SK-N-SH (cell line): ENCODE measurements at regions not wholly inside any gene's neighbourhood (a gene's known extent, or its start where the extent isn't known, plus 50 kb on each side); places are given as distances from the start of the nearest gene placed in this dataset.

Experiments used
- CTCF ChIA-PET: fragments of 300-600, 350-600 bp; formaldehyde crosslinking; extraction: SDS; loops from one replicate; lab custom pipeline; 2021; lab: Yijun Ruan, JAX
- POLR2A ChIA-PET: fragments of 350-600 bp; sonication (Branson Sonifier 250); formaldehyde crosslinking; extraction: SDS; loops from one replicate; lab custom pipeline; 2020; ENCODE audit warnings: antibody characterized with exemption, inconsistent platforms; lab: Yijun Ruan, JAX
- DNase-seq: peaks from one replicate; pipeline ENCODE4 v3.0.0; 2012
- H2AFZ ChIP-seq: fragments of 200-600 bp; sonication (generic); 2 replicates; pipeline ENCODE4 v1.8.1; 2016; ENCODE audit warnings: antibody characterized with exemption, mild to moderate bottlenecking, low read depth
- H3F3A ChIP-seq: fragments of 200-600 bp; sonication (generic); replicated peaks from 2 replicates; pipeline ENCODE3; 2016; ENCODE audit warnings: antibody characterized with exemption, mild to moderate bottlenecking; ENCODE audit not compliant: insufficient read depth
- H3K27ac ChIP-seq, 2 experiments: fragments of 200-500 bp in 1 of 2; fragments of 200-600 bp in 1 of 2; sonication (Bioruptor generic) in 1 of 2; sonication (generic), shearing (Covaris generic) in 1 of 2; 2 replicates each; pipeline versions ENCODE4 v1.5.1 to v1.6.1; 2014 to 2016; ENCODE audit warnings: low read depth in 2 of 2, inconsistent platforms in 1 of 2, low read length in 1 of 2, mild to moderate bottlenecking in 1 of 2, mixed read lengths in 1 of 2
- H3K27me3 ChIP-seq: fragments of 200-600 bp; sonication (generic), shearing (Covaris generic); 2 replicates; pipeline ENCODE4 v1.6.1; 2016; ENCODE audit warnings: mixed run types; ENCODE audit not compliant: insufficient read depth
- H3K36me3 ChIP-seq, 2 experiments: fragments of 200-500 bp in 1 of 2; fragments of 200-600 bp in 1 of 2; sonication (Bioruptor generic) in 1 of 2; sonication (generic) in 1 of 2; replicated peaks in 1 of 2; 2 replicates each; pipeline versions ENCODE3 to v1.5.1; 2014 to 2016; ENCODE audit warnings: low read length in 1 of 2, mild to moderate bottlenecking in 1 of 2; ENCODE audit not compliant: insufficient read depth in 2 of 2, control insufficient read depth in 1 of 2
- H3K4me1 ChIP-seq, 2 experiments: fragments of 200-500 bp in 1 of 2; fragments of 200-600 bp in 1 of 2; sonication (Bioruptor generic) in 1 of 2; sonication (generic), shearing (Covaris generic) in 1 of 2; 2 replicates each; pipeline versions ENCODE4 v1.5.1 to v1.6.1; 2014 to 2016; ENCODE audit warnings: low read depth in 1 of 2, low read length in 1 of 2, mixed run types in 1 of 2; ENCODE audit not compliant: insufficient read depth in 2 of 2, control insufficient read depth in 1 of 2
- H3K4me2 ChIP-seq: fragments of 200-600 bp; sonication (generic), shearing (Covaris generic); 2 replicates; pipeline ENCODE4 v1.6.1; 2017; ENCODE audit warnings: mixed run types
- H3K4me3 ChIP-seq, 2 experiments: fragments of 200-500 bp in 1 of 2; fragments of 200-600 bp in 1 of 2; sonication (Bioruptor generic) in 1 of 2; sonication (generic), shearing (Covaris generic) in 1 of 2; 2 replicates each; pipeline versions ENCODE4 v1.5.1 to v1.8.1; 2014 to 2016; ENCODE audit warnings: low read depth in 2 of 2, inconsistent platforms in 1 of 2, low read length in 1 of 2, mild to moderate bottlenecking in 1 of 2, mixed read lengths in 1 of 2, moderate library complexity in 1 of 2
- H3K79me2 ChIP-seq: fragments of 200-600 bp; sonication (generic); 2 replicates; pipeline ENCODE4 v1.8.1; 2017; ENCODE audit warnings: mild to moderate bottlenecking; ENCODE audit not compliant: insufficient read depth
- H3K9ac ChIP-seq: fragments of 200-600 bp; sonication (generic); 2 replicates; pipeline ENCODE4 v1.6.1; 2017; ENCODE audit warnings: mixed run types
- H3K9me2 ChIP-seq: fragments of 200-600 bp; sonication (generic); 2 replicates; pipeline ENCODE4 v1.6.1; 2017; ENCODE audit warnings: mixed run types
- H3K9me3 ChIP-seq: fragments of 200-600 bp; sonication (generic); 2 replicates; pipeline ENCODE4 v1.6.1; 2017; ENCODE audit warnings: mixed run types, mild to moderate bottlenecking, moderate library complexity
- H4K20me1 ChIP-seq: fragments of 200-600 bp; sonication (generic); 2 replicates; pipeline ENCODE4 v1.6.1; 2017; ENCODE audit warnings: mild to moderate bottlenecking, mixed run types; ENCODE audit not compliant: insufficient read depth
- EZH2phosphoT487 ChIP-seq: fragments of 200-600 bp; sonication (generic); IDR thresholded peaks from 2 replicates; pipeline ENCODE4 v1.6.1; 2017; ENCODE audit warnings: low read depth, mixed run types, mild to moderate bottlenecking, antibody characterized with exemption, moderate library complexity, borderline replicate concordance
- GABPA ChIP-seq: IDR thresholded peaks from 2 replicates; pipeline ENCODE4 v1.4.0; 2012; ENCODE audit warnings: low read depth, mild to moderate bottlenecking
- NFIC ChIP-seq: IDR thresholded peaks from 2 replicates; pipeline ENCODE4 v1.4.0; 2012; ENCODE audit warnings: borderline replicate concordance
- POLR2AphosphoS5 ChIP-seq: IDR thresholded peaks from 2 replicates; pipeline ENCODE4 v1.6.1; 2012; ENCODE audit warnings: low read depth, low read length
- RFX5 ChIP-seq: IDR thresholded peaks from 2 replicates; pipeline ENCODE4 v1.6.1; 2012; ENCODE audit warnings: mild to moderate bottlenecking, improper control_type of control experiment, low read length
- RXRA ChIP-seq: IDR thresholded peaks from 2 replicates; pipeline ENCODE4 v1.4.0; 2012; ENCODE audit warnings: low read depth, mild to moderate bottlenecking, borderline replicate concordance
- SMC3 ChIP-seq: IDR thresholded peaks from 2 replicates; pipeline ENCODE4 v1.6.1; 2012; ENCODE audit warnings: low read depth, low read length, improper control_type of control experiment
- TEAD4 ChIP-seq: IDR thresholded peaks from 2 replicates; pipeline ENCODE4 v1.4.0; 2012; ENCODE audit warnings: mild to moderate bottlenecking, borderline replicate concordance; ENCODE audit not compliant: insufficient read depth
- YY1 ChIP-seq: IDR thresholded peaks from 2 replicates; pipeline ENCODE4 v1.4.0; 2012; ENCODE audit warnings: low read depth, mild to moderate bottlenecking
- WGBS: methylation state at CpG from one replicate; pipeline ENCODE4 v1.1.6; 2017; ENCODE audit warnings: low lambda C conversion rate; 5-methylcytosine and 5-hydroxymethylcytosine counted together
- TF ChIP-seq, protein P1 (sequence below): IDR thresholded peaks from 2 replicates; pipeline ENCODE4 v1.4.0; 2012; ENCODE audit warnings: low read depth
- TF ChIP-seq, protein P2 (sequence below): IDR thresholded peaks from 2 replicates; pipeline ENCODE4; 2012
- TF ChIP-seq, protein P3 (sequence below): fragments of 150-350 bp; IDR thresholded peaks from 2 replicates; pipeline ENCODE4 v1.6.1; 2017; ENCODE audit warnings: antibody characterized with exemption, low read length, low read depth, borderline replicate concordance
- TF ChIP-seq, protein P4 (sequence below): IDR thresholded peaks from 2 replicates; pipeline ENCODE4 v1.6.1; 2012; ENCODE audit warnings: mild to moderate bottlenecking, low read depth, low read length, moderate library complexity
- TF ChIP-seq, protein P5 (sequence below): IDR thresholded peaks from 2 replicates; pipeline ENCODE4 v1.4.0; 2012; ENCODE audit warnings: low read depth, borderline replicate concordance

DNA sequence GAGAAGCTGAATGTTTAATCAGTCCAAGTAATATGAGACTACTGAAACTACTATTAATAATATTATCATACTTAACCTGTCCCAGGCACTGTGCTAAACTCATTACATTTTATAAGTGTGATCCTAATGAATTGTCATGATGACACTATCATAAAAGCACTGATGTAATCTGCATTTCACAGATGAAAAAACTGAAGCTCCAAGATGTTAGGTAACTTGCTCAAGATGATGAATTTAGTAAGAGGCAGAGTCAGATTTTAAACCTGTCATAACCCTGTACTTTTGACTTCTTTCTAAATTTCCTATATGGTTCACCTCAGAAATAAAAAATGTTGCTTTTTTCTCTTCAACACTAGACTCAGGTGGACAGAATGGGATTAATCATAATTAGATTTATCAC is 237.6 kb downstream of the ALDH8A1 start:
- H3K4me2 ChIP-seq, result no peak overlapping the region
- no peaks in the 10 kb centered on the region for H3K36me3 ChIP-seq
- POLR2A ChIA-PET, result no interaction called here
- no peaks in the 10 kb centered on the region for H3K79me2 ChIP-seq
- H3F3A ChIP-seq, result no peaks in the 10 kb centered on the region
- H3K27ac ChIP-seq, result no peak overlapping the region
- CTCF ChIA-PET, result no interaction called here
- no peaks in the 10 kb centered on the region for H3K9me3 ChIP-seq
- no peaks in the 10 kb centered on the region for H3K27me3 ChIP-seq
- no peaks in the 10 kb centered on the region for H4K20me1 ChIP-seq
- no peak overlapping the region for H3K9ac ChIP-seq
- no peaks in the 10 kb centered on the region for H3K9me2 ChIP-seq
- no peak for DNase-seq
- H3K4me3 ChIP-seq, result no peak overlapping the region
- TF ChIP-seq GABPA, result no peak
- TF ChIP-seq EZH2phosphoT487, result no peak
- TF ChIP-seq, protein P1, sequence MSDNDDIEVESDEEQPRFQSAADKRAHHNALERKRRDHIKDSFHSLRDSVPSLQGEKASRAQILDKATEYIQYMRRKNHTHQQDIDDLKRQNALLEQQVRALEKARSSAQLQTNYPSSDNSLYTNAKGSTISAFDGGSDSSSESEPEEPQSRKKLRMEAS, result no peak
- H3K4me1 ChIP-seq, result peaks cover 2% of the 10 kb centered on the region in 2 experiments; a peak in 2 of 4 replicates
- H2AFZ ChIP-seq, result no peak overlapping the region

DNA sequence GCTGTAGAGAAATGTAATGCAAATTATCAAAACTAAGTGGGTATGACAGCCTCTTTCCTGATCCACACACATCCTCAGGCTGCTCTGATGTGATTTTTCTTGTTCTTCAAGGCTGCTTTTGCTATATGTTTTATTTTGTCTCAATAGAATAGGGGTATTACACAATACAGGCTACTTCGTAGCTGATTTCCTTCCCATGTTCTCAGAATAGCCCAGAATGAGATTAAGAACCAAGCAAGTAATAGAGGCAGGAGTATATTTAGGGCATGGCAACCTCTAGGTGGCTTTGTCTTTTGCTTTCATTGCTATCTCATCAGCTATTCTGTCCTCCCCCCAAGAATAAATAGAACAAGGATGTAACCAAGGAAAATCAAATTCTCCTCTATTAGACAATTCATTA is 241.8 kb downstream of the ALDH8A1 start:
- no peaks in the 10 kb centered on the region for H3K79me2 ChIP-seq
- H3F3A ChIP-seq, result peaks cover 3% of the 10 kb centered on the region
- no peak overlapping the region for H3K9ac ChIP-seq
- 0 out of 4 replicates have a peak overlapping the region, but pooled peaks of 1 of the 2 experiments have one; percentile 60 for H3K27ac ChIP-seq
- no peaks in the 10 kb centered on the region for H3K27me3 ChIP-seq
- no peaks in the 10 kb centered on the region for H3K9me3 ChIP-seq
- H2AFZ ChIP-seq, result no peak overlapping the region
- no peak for DNase-seq
- no peaks in the 10 kb centered on the region for H3K36me3 ChIP-seq
- no peak for TF ChIP-seq TEAD4
- TF ChIP-seq, protein P2, sequence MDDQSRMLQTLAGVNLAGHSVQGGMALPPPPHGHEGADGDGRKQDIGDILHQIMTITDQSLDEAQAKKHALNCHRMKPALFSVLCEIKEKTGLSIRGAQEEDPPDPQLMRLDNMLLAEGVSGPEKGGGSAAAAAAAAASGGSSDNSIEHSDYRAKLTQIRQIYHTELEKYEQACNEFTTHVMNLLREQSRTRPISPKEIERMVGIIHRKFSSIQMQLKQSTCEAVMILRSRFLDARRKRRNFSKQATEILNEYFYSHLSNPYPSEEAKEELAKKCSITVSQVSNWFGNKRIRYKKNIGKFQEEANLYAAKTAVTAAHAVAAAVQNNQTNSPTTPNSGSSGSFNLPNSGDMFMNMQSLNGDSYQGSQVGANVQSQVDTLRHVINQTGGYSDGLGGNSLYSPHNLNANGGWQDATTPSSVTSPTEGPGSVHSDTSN, result 0 out of 2 replicates have a peak, but pooled peaks have one; percentile 18
- no peak overlapping the region for H3K4me2 ChIP-seq
- CTCF ChIA-PET, result interaction anchor here (1.0 to 1.2 kb wide), 2 partner anchors 16 to 115 kb away, joined by 4 read pairs; no protein-coding TSS in a partner anchor
- no peaks in the 10 kb centered on the region for H3K9me2 ChIP-seq
- 69% methylated on average over 1 of the region's 1 CpG for WGBS
- POLR2A ChIA-PET, result no interaction called here
- H3K4me3 ChIP-seq, result no peak overlapping the region
- H4K20me1 ChIP-seq, result no peaks in the 10 kb centered on the region
- peaks cover 2 to 9% of the 10 kb centered on the region in 2 experiments; a peak in 3 of 4 replicates for H3K4me1 ChIP-seq

DNA sequence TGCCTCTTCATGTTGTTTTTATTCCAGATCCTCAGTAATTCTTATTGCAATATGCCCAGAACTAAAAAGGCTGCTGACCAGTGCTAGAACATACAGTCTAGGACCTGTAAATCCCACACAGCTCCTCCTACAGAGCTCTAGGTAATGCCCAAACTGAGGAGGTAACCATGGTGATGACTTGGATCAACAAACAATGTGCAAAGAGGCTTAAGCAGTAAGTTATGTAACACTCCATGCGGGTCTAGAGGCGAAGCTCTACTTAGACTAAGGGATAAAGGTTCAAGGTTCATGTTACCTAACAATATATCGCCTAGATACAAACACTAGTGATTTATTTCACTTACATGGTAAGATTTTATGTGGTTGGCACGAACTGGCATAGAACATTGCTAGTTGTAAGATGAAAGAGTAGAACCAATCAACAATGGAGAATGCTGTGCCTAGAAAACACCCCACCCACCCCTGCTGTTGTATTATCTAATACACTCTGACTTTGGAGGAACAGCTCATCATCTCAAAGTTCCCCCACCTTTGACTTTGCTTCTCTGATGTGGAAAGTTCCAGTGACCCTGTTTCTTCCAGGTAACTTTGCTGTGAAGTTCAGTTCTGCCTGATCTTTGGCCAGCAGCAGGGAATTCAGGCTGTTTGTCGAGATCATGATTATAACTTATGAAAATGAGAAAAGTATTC is 242.4 kb downstream of the ALDH8A1 start:
- no peaks in the 10 kb centered on the region for H3K79me2 ChIP-seq
- 74% methylated on average over 5 of the region's 5 CpGs for WGBS
- H3K27me3 ChIP-seq, result no peaks in the 10 kb centered on the region
- no peaks in the 10 kb centered on the region for H3K9me3 ChIP-seq
- no peaks in the 10 kb centered on the region for H4K20me1 ChIP-seq
- no peaks in the 10 kb centered on the region for H3K36me3 ChIP-seq
- POLR2A ChIA-PET, result no interaction called here
- H3F3A ChIP-seq, result peaks cover 3% of the 10 kb centered on the region
- H3K4me3 ChIP-seq, result no peak overlapping the region
- peaks cover 2 to 9% of the 10 kb centered on the region in 2 experiments; a peak in 3 of 4 replicates for H3K4me1 ChIP-seq
- H3K4me2 ChIP-seq, result no peak overlapping the region
- DNase-seq, result no peak
- no peak overlapping the region for H2AFZ ChIP-seq
- CTCF ChIA-PET, result interaction anchor here (0.8 to 1.2 kb wide), 2 partner anchors 16 to 34 kb away, joined by 3 to 4 read pairs; no protein-coding TSS in a partner anchor
- H3K27ac ChIP-seq, result peak overlapping the region in 1 of 2 experiments; percentile 47; a peak in 1 of 4 replicates
- no peaks in the 10 kb centered on the region for H3K9me2 ChIP-seq
- no peak overlapping the region for H3K9ac ChIP-seq
- no peak for TF ChIP-seq POLR2AphosphoS5
- no peak for TF ChIP-seq NFIC
- TF ChIP-seq RXRA, result no peak
- TF ChIP-seq, protein P3, sequence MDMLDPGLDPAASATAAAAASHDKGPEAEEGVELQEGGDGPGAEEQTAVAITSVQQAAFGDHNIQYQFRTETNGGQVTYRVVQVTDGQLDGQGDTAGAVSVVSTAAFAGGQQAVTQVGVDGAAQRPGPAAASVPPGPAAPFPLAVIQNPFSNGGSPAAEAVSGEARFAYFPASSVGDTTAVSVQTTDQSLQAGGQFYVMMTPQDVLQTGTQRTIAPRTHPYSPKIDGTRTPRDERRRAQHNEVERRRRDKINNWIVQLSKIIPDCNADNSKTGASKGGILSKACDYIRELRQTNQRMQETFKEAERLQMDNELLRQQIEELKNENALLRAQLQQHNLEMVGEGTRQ, result no peak
- TF ChIP-seq GABPA, result no peak
- TF ChIP-seq YY1, result no peak
- TF ChIP-seq RFX5, result no peak
- TF ChIP-seq, protein P4, sequence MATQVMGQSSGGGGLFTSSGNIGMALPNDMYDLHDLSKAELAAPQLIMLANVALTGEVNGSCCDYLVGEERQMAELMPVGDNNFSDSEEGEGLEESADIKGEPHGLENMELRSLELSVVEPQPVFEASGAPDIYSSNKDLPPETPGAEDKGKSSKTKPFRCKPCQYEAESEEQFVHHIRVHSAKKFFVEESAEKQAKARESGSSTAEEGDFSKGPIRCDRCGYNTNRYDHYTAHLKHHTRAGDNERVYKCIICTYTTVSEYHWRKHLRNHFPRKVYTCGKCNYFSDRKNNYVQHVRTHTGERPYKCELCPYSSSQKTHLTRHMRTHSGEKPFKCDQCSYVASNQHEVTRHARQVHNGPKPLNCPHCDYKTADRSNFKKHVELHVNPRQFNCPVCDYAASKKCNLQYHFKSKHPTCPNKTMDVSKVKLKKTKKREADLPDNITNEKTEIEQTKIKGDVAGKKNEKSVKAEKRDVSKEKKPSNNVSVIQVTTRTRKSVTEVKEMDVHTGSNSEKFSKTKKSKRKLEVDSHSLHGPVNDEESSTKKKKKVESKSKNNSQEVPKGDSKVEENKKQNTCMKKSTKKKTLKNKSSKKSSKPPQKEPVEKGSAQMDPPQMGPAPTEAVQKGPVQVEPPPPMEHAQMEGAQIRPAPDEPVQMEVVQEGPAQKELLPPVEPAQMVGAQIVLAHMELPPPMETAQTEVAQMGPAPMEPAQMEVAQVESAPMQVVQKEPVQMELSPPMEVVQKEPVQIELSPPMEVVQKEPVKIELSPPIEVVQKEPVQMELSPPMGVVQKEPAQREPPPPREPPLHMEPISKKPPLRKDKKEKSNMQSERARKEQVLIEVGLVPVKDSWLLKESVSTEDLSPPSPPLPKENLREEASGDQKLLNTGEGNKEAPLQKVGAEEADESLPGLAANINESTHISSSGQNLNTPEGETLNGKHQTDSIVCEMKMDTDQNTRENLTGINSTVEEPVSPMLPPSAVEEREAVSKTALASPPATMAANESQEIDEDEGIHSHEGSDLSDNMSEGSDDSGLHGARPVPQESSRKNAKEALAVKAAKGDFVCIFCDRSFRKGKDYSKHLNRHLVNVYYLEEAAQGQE, result no peak
- TF ChIP-seq SMC3, result no peak
- TF ChIP-seq, protein P5, sequence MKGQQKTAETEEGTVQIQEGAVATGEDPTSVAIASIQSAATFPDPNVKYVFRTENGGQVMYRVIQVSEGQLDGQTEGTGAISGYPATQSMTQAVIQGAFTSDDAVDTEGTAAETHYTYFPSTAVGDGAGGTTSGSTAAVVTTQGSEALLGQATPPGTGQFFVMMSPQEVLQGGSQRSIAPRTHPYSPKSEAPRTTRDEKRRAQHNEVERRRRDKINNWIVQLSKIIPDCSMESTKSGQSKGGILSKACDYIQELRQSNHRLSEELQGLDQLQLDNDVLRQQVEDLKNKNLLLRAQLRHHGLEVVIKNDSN, result no peak
